HepG2 (cell line): ENCODE measurements at regions not wholly inside any gene's neighbourhood (a gene's known extent, or its start where the extent isn't known, plus 50 kb on each side); places are given as distances from the start of the nearest gene placed in this dataset.

Experiments used
- FOXP4 ChIP-seq: sonication (generic); formaldehyde crosslinking; IDR thresholded peaks from 2 replicates; pipeline ENCODE4 v1.4.0; 2020; ENCODE audit warnings: missing genetic modification reagents
- IRF9 ChIP-seq: sonication (generic); formaldehyde crosslinking; IDR thresholded peaks from 2 replicates; pipeline ENCODE4 v1.8.0; 2022; ENCODE audit warnings: missing genetic modification reagents, mild to moderate bottlenecking, borderline replicate concordance
- KDM1A ChIP-seq: IDR thresholded peaks from 2 replicates; pipeline ENCODE4 v1.6.1; 2016; ENCODE audit warnings: missing compliant biosample characterization
- MATR3 ChIP-seq: sonication (generic); formaldehyde crosslinking; IDR thresholded peaks from 2 replicates; pipeline ENCODE4 v1.4.0; 2020; ENCODE audit warnings: missing genetic modification reagents
- MXD4 ChIP-seq: IDR thresholded peaks from 2 replicates; pipeline ENCODE4 v1.6.1; 2016; ENCODE audit warnings: mild to moderate bottlenecking, missing biosample characterization, missing genetic modification reagents
- NPAS2 ChIP-seq: sonication (generic); formaldehyde crosslinking; IDR thresholded peaks from 2 replicates; pipeline ENCODE4 v1.8.0; 2022; ENCODE audit warnings: mild to moderate bottlenecking, missing genetic modification reagents, borderline replicate concordance
- RARG ChIP-seq: sonication (generic); formaldehyde crosslinking; IDR thresholded peaks from 2 replicates; pipeline ENCODE4 v1.4.0; 2020; ENCODE audit warnings: low read depth, mild to moderate bottlenecking, missing genetic modification reagents
- SP4 ChIP-seq: sonication (generic); formaldehyde crosslinking; IDR thresholded peaks from 2 replicates; pipeline ENCODE4 v1.8.1; 2023; ENCODE audit warnings: mild to moderate bottlenecking, missing genetic modification reagents
- TRAFD1 ChIP-seq: sonication (generic); formaldehyde crosslinking; IDR thresholded peaks from 2 replicates; pipeline ENCODE4 v1.5.1; 2020; ENCODE audit warnings: missing genetic modification reagents, mild to moderate bottlenecking, borderline replicate concordance
- ZBTB4 ChIP-seq: sonication (generic); formaldehyde crosslinking; IDR thresholded peaks from 2 replicates; pipeline ENCODE4 v1.4.0; 2020; ENCODE audit warnings: missing genetic modification reagents, mild to moderate bottlenecking, borderline replicate concordance
- ZFP62 ChIP-seq: sonication (generic); formaldehyde crosslinking; IDR thresholded peaks from 2 replicates; pipeline ENCODE4 v1.4.0; 2020; ENCODE audit warnings: missing genetic modification reagents
- ZHX2 ChIP-seq, 2 experiments: sonication (generic) in 1 of 2; formaldehyde crosslinking in 1 of 2; IDR thresholded peaks; 2 replicates each; pipeline versions ENCODE4 v1.6.1 to v1.9.0; 2014 to 2022; ENCODE audit warnings: antibody characterized with exemption in 1 of 2, borderline replicate concordance in 1 of 2, inconsistent platforms in 1 of 2, low read depth in 1 of 2, missing genetic modification reagents in 1 of 2
- ZNF121 ChIP-seq: sonication (generic); formaldehyde crosslinking; IDR thresholded peaks from 2 replicates; pipeline ENCODE4 v1.5.0; 2020; ENCODE audit warnings: mild to moderate bottlenecking, missing genetic modification reagents
- ZNF234 ChIP-seq: sonication (generic); formaldehyde crosslinking; conservative IDR thresholded peaks from 2 replicates; pipeline ENCODE4 v1.5.1; 2020; ENCODE audit warnings: mild to moderate bottlenecking, missing genetic modification reagents
- ZNF615 ChIP-seq: sonication (generic); formaldehyde crosslinking; IDR thresholded peaks from 2 replicates; pipeline ENCODE4 v1.5.0; 2020; ENCODE audit warnings: mild to moderate bottlenecking, missing genetic modification reagents, borderline replicate concordance
- ZSCAN20 ChIP-seq: sonication (generic); formaldehyde crosslinking; IDR thresholded peaks from 2 replicates; pipeline ENCODE4 v1.4.0; 2020; ENCODE audit warnings: missing genetic modification reagents, mild to moderate bottlenecking, borderline replicate concordance

GRCh38 chr13:30831515-30831914 is 74.6 kb upstream of the MEDAG start (continued):
- TF ChIP-seq IRF9 (CRISPR knock-in tag), result no peak
- peak; percentile 69 for TF ChIP-seq FOXP4 (CRISPR knock-in tag)
- no peak for TF ChIP-seq ZNF121 (CRISPR knock-in tag)
- TF ChIP-seq ZFP62 (CRISPR knock-in tag), result no peak
- no peak for TF ChIP-seq SP4 (CRISPR knock-in tag)
- TF ChIP-seq ZNF234 (CRISPR knock-in tag), result no peak
- TF ChIP-seq MXD4 (CRISPR knock-in tag), result no peak
- TF ChIP-seq ZBTB4 (CRISPR knock-in tag), result no peak
- TF ChIP-seq NPAS2, result no peak
- TF ChIP-seq MATR3, result no peak
- no peak for TF ChIP-seq ZSCAN20
- no peak for TF ChIP-seq TRAFD1 (CRISPR knock-in tag)
- TF ChIP-seq ZNF615, result no peak
- peak; percentile 62; the same call in 1 of the 2 replicates for TF ChIP-seq KDM1A (CRISPR knock-in tag)
- no peak for TF ChIP-seq RARG (CRISPR knock-in tag)
- TF ChIP-seq ZHX2 (IDR thresholded peaks at IDR 0.05; ENCODE audit: low read depth), result no peak
- TF ChIP-seq ZHX2 (CRISPR knock-in tag; IDR thresholded peaks at IDR 0.05; ENCODE audit: borderline replicate concordance), result no peak
